ENCODE measurements at regions not wholly inside any gene's neighbourhood (a gene's known extent, or its start where the extent isn't known, plus 50 kb on each side); places are given as distances from the start of the nearest gene placed in this dataset.

- DNase-seq, result no peak
Measured at GRCh38 chr7:86942995-86943394, 116.5 kb downstream of the ELAPOR2 start.

- DNase-seq, result peak; percentile 71
Measured at GRCh38 chr7:86942081-86942480, 117.4 kb downstream of the ELAPOR2 start.

GRCh38 chr7:86939197-86939814 lies 120.1 kb downstream of the ELAPOR2 start:
- peak; percentile 91 for DNase-seq

DNA sequence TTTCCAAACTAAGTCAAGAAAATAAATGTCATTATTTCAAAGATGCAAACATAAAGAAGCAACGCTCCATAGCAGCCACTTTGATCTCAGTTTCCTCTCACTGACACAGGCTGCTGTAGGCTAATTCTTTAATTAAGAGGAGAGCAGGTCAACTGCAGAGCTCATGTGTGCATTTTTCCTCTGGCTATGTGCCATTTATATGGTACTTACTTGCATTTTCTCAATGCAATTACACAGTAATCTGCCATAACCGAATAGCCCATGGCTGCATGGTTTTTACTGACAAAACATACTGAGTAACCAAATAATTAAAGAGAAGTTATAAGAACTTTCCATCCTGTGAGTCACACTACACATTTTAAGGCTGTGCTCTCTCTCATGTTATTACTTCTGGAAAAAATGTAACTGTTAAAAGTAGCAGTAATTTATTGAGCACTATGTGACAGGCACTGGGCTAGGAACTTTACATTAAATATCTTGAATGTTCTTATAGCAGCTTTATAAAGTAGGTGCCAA lies 122.0 kb downstream of the ELAPOR2 start:
- DNase-seq, result no peak

DNA sequence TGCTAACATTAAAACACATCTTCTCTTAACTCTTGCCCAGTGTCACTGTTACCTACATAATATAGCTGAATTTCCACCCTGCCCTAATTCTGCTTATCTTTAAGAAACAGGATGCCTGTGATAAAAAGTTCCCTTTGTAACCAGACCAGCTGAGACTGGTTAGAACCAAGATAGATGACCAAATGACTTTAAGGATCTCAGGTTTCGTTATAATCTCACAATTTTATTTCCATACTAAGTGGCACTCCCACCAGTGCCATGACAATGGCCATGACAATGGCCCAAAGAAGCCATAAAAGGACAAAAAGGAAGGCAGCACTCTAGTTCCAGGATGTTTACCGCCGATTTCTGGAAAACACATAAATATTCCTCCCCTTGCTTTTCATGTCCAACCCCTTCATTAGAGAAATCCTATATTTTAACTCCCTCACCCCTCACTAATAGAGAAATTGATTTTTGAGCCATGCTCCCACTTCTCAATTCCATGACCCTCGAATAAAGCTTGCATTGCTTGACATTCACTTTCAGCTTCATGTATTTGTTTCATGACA lies 126.1 kb downstream of the ELAPOR2 start:
- DNase-seq, result no peak

GRCh38 chr7:86932038-86932512 lies 127.4 kb downstream of the ELAPOR2 start:
- DNase-seq, result no peak

- DNase-seq, result no peak
Measured at GRCh38 chr7:86931439-86931838, 128.0 kb downstream of the ELAPOR2 start.

DNA sequence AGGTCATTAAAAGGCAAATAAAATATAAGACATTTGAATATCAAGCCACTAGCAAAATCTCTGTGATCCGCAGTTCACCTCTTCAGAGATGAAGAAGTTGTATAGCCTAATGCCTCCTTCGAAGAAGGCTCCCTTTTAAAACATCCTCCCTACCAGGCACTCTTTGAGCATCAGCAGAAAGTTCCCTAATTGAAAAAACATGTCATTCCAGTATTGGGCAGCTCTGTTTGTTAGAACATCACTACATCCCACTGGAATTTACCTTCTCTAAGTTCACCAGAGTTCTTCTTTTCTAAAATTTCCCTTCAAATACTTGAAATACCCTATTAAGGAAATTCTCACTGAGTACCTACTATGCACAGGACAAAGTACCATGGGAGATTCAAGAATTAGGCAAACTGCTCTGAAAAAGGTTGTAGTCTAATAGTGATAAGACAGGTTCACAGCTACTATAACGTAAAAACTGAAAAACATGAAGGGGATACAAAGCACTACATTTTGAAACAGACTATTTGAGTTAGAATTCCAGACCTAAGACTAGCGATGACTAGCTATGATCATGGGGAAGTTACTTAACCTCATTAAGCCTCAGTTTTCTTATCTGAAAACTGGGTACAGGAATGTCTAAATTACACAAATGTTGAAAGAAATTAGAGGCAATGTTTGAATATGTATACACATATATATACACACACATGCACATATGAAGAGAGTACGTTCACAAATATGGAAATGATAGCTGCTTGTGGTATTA lies 128.7 kb downstream of the ELAPOR2 start:
- no peak for DNase-seq

- DNase-seq, result no peak
Measured at GRCh38 chr7:86929293-86930109, 130.0 kb downstream of the ELAPOR2 start.

DNA sequence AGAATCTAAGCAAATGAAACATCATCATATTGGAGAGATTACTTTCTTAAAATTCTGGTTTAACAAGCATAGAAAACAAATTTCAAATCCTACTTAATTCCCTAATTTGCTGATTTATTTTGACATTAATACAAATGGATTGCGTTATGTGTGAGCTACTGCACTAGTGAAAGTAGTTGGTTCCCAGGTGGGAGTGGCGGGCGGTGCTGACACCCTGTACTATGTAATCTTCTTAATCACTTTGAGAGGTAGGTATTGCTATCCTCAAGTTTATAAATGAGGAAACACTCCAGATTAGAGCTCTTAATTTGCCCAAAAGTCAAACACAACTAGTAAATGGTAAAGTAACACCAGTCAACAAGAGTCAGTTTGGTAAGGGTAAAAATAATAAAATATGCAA lies 131.1 kb downstream of the ELAPOR2 start:
- DNase-seq, result no peak

DNA sequence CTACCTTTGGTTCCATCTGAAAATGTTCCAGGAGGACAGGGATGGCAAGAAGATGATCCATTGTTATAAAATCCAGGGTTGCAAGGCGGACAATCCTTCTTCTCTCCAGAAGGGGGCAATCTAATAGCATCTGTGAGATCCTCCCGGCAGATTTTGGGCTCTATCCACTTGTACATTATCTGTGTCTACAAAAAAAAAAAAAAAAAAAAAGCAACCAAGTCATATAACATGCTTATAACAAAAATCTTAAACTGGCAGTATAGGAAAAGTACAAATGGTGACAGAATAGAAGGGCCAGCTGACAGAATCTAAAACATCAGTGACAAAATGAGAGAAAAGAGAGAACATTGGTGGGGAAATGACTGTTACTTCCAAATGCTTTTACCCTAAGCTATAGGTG lies 132.7 kb downstream of the ELAPOR2 start:
- peak; percentile 80 for DNase-seq

DNA sequence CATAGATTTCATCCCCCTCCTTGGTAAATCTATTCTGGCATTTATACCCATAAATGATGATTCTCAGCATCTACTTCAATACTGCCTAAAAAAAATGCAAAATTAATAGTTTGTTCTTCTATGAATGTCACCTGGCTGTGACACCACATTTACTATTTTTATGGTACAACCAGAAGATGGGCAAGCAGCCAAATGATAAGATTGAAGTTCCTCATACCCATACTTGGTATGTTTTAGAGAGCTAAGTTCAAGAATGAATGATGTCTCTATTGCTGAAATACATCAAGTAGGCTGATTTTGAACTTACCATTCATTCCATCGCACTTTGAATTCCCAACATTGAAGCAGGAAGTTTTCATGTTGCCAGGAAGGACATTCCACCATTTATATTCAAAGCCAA lies 134.2 kb downstream of the ELAPOR2 start:
- DNase-seq, result no peak

DNA sequence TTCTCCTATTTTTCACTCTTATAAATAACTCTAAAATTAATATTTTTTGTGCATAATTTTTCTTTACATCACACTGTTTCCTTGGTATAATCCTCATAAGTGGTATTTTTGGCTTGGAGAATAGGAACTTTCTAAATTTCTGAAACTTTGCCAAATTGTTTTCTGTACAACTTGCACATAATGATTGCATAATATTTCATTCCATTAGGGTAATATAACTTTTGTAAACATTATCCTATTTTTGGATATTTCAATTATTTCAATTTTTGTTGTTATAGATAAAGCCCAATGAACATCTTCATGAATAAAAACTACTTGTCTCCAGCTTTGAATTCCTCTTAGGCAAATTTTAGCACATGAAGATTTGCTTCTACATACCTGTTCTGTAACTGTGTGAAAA lies 135.9 kb downstream of the ELAPOR2 start:
- no peak for DNase-seq

DNA sequence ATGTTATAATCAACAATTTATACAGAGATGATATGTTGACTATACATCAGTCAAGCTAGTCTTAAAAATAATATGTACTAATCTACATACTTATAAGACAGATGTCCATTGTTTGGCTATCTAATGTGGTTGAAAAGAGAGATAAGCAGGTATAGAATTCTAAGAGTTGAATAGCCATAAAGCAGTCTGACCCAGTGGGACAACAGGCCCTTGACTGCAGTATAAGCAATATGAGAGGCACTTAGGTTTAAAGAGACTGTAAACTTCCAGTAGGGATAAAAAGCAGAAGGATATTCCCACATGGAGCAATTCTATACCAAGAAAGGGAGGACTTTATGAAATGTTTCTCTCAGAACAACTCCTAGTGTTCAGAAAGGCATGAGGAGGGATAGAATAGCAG lies 139.3 kb downstream of the ELAPOR2 start:
- DNase-seq, result peak; percentile 17

DNA sequence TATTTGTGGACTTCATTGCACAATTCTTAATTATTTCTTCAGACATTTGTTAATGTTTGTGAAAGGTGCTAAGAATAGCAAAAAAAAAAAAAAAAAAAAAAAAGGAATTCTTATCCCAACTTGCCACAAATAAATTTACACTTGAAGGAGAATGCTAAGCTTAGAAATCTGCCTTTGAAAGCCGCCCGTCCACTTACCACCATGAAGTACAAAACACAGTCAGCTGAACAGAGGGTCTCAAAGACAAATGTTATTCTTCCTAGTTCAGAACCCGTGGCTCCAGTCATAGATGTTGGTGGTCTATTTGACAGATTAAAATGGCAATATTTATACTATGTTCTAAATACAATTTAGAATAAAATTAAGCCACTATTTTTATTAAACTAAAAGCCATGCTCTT lies 141.2 kb downstream of the ELAPOR2 start:
- DNase-seq, result no peak

GRCh38 chr7:86916277-86916825 lies 143.1 kb downstream of the ELAPOR2 start:
- no peak for DNase-seq

DNA sequence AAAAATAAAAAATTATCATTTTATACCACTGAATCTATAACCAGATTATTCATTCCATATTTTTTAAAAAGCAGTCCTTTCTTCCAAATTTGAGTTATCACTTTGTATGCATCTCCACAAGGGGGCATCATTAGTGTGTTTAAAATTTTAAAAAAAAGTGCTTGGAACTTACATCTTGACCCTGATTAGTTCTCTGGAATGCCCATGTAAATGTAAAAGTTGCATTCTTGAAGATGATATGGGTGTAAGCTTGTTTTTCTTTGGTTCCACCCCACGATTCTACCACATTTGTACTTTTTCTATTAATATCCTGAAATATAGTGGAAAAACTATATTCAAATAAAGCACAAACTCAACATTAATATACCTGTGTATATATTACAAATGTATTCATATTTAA lies 144.9 kb downstream of the ELAPOR2 start:
- peak; percentile 56 for DNase-seq

Measured in DMS53 (cell line).